OCI-LY7 (cell line): ENCODE measurements at regions not wholly inside any gene's neighbourhood (a gene's known extent, or its start where the extent isn't known, plus 50 kb on each side); places are given as distances from the start of the nearest gene placed in this dataset.

Experiments used
- BruUV-seq: library from RNA; stranded (reverse); fragments of 400-500 nt; replicated peaks from 2 replicates; lab custom pipeline; 2021; lab: Mats Ljungman, UMichigan
- CTCF ChIA-PET: fragments of 300-600 bp; sonication (Branson Sonifier 250); formaldehyde crosslinking; loops from one replicate; lab custom pipeline; 2022; ENCODE audit warnings: antibody characterized with exemption; ENCODE audit not compliant: unreplicated experiment; lab: Charles Lee
- POLR2A ChIA-PET: fragments of 300-600 bp; sonication (Branson Sonifier 250); formaldehyde crosslinking; loops from one replicate; lab custom pipeline; 2022; ENCODE audit warnings: antibody characterized with exemption; lab: Charles Lee
- DNase-seq: peaks from one replicate; pipeline ENCODE4 v3.0.0-alpha.2; 2015; ENCODE audit warnings: low spot score
- H2AFZ ChIP-seq: fragments of 200-600 bp; sonication (generic), shearing (Covaris generic); 2 replicates; pipeline ENCODE4 v1.6.1; 2014; ENCODE audit warnings: mild to moderate bottlenecking, antibody characterized with exemption, low read length, moderate library complexity
- H3K27ac ChIP-seq: fragments of 200-600 bp; sonication (generic); 2 replicates; pipeline ENCODE4 v1.5.1; 2014; ENCODE audit warnings: mixed run types, low read depth, mild to moderate bottlenecking, moderate library complexity, low read length, inconsistent platforms; ENCODE audit not compliant: poor library complexity, severe bottlenecking
- H3K36me3 ChIP-seq: fragments of 200-600 bp; sonication (generic); 2 replicates; pipeline ENCODE4 v1.6.1; 2014; ENCODE audit warnings: mild to moderate bottlenecking, antibody characterized with exemption, low read length, moderate library complexity, mixed read lengths; ENCODE audit not compliant: insufficient read depth
- H3K4me1 ChIP-seq: fragments of 200-600 bp; sonication (generic); 2 replicates; pipeline ENCODE4 v1.5.1; 2014; ENCODE audit warnings: mild to moderate bottlenecking, low read length; ENCODE audit not compliant: insufficient read depth, poor library complexity, severe bottlenecking
- H3K4me2 ChIP-seq: fragments of 200-600 bp; sonication (generic); 2 replicates; pipeline ENCODE4 v1.6.1; 2014; ENCODE audit warnings: mild to moderate bottlenecking, low read length
- H3K4me3 ChIP-seq: fragments of 200-600 bp; sonication (generic); 2 replicates; pipeline ENCODE4 v1.5.1; 2014; ENCODE audit warnings: mild to moderate bottlenecking, low read depth, low read length; ENCODE audit not compliant: poor library complexity, severe bottlenecking
- H3K79me2 ChIP-seq: fragments of 200-600 bp; sonication (generic); 2 replicates; pipeline ENCODE4 v1.6.1; 2016; ENCODE audit warnings: low read depth, mild to moderate bottlenecking, low read length, moderate library complexity, mixed read lengths; ENCODE audit not compliant: insufficient read depth
- H3K9me2 ChIP-seq: fragments of 200-600 bp; sonication (generic); 2 replicates; pipeline ENCODE4 v1.6.1; 2016; ENCODE audit warnings: mild to moderate bottlenecking, low read length, mixed read lengths; ENCODE audit not compliant: insufficient read depth
- H3K9me3 ChIP-seq: fragments of 200-600 bp; sonication (generic); 2 replicates; pipeline ENCODE4 v1.6.1; 2014; ENCODE audit warnings: mild to moderate bottlenecking, mixed run types, low read length, mixed read lengths
- H4K20me1 ChIP-seq: fragments of 200-600 bp; sonication (generic); 2 replicates; pipeline ENCODE4 v1.6.1; 2014; ENCODE audit warnings: mild to moderate bottlenecking, antibody characterized with exemption, low read length, moderate library complexity, mixed read lengths; ENCODE audit not compliant: insufficient read depth
- EZH2phosphoT487 ChIP-seq: fragments of 200-600 bp; sonication (generic); IDR thresholded peaks from 2 replicates; pipeline ENCODE4 v1.6.1; 2018; ENCODE audit warnings: low read depth, borderline replicate concordance, mild to moderate bottlenecking, mixed run types, antibody characterized with exemption, low read length, moderate library complexity, mixed read lengths
- intact Hi-C: fragments of 100-400 bp; cut with micrococcal nuclease; formaldehyde crosslinking; loops from one replicate; pipeline ENCODE4 v1.10.0; 2022; ENCODE audit not compliant: unreplicated experiment
- TF ChIP-seq, protein P1 (sequence below): fragments of 200-600 bp; sonication (generic); conservative IDR thresholded peaks from 2 replicates; pipeline ENCODE4 v1.5.1; 2014; ENCODE audit warnings: mild to moderate bottlenecking, antibody characterized with exemption, low read length, moderate library complexity, mixed read lengths

DNA sequence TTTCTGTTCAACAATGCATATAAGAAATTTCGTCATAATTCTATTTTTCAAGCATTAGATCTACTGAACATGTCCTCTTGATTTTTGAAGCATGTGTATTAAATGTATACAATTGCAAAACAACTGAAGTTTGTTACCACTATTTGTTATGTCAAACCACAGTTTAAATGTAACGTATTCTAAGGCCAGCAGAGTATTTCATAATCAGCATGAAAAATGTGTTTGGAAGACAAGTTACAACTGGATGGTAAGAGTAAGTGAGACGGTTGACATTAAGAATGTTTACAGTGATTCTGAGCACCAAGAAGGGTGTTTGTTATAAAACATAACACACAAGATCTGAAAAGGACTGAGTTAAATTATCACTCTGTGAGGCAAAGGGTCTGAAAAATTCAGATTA is 738.4 kb downstream of the PLOD2 start:
- ChIA-PET POLR2A (no interaction called here), CTCF (no interaction called here)
- H4K20me1 ChIP-seq: no peaks in the 10 kb centered on the region
- H3K36me3 ChIP-seq: no peaks in the 10 kb centered on the region
- intact Hi-C loops: no loop called here
- no peak overlapping the region for H3K27ac ChIP-seq
- H2AFZ ChIP-seq: no peak overlapping the region
- no peaks in the 10 kb centered on the region for H3K4me1 ChIP-seq
- no peak overlapping the region for H3K4me3 ChIP-seq
- BruUV-seq: no TSS peak
- DNase-seq: no peak
- no peak overlapping the region for H3K4me2 ChIP-seq
- H3K79me2 ChIP-seq: no peaks in the 10 kb centered on the region
- no peaks in the 10 kb centered on the region for H3K9me3 ChIP-seq
- no peaks in the 10 kb centered on the region for H3K9me2 ChIP-seq
- no peak for TF ChIP-seq EZH2phosphoT487

- Histone ChIP-seq H3K9me3 (no peaks in the 10 kb centered on the region), H3K9me2 (no peaks in the 10 kb centered on the region), H2AFZ (no peak overlapping the region), H4K20me1 (no peaks in the 10 kb centered on the region), H3K79me2 (no peaks in the 10 kb centered on the region), H3K4me3 (no peak overlapping the region), H3K27ac (no peak overlapping the region), H3K4me2 (no peak overlapping the region), H3K36me3 (no peaks in the 10 kb centered on the region), H3K4me1 (no peaks in the 10 kb centered on the region)
- TF ChIP-seq, protein P1, sequence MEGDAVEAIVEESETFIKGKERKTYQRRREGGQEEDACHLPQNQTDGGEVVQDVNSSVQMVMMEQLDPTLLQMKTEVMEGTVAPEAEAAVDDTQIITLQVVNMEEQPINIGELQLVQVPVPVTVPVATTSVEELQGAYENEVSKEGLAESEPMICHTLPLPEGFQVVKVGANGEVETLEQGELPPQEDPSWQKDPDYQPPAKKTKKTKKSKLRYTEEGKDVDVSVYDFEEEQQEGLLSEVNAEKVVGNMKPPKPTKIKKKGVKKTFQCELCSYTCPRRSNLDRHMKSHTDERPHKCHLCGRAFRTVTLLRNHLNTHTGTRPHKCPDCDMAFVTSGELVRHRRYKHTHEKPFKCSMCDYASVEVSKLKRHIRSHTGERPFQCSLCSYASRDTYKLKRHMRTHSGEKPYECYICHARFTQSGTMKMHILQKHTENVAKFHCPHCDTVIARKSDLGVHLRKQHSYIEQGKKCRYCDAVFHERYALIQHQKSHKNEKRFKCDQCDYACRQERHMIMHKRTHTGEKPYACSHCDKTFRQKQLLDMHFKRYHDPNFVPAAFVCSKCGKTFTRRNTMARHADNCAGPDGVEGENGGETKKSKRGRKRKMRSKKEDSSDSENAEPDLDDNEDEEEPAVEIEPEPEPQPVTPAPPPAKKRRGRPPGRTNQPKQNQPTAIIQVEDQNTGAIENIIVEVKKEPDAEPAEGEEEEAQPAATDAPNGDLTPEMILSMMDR: no peak
- TF ChIP-seq EZH2phosphoT487: no peak
- POLR2A ChIA-PET: interaction anchor here (0.6 kb wide), 3 partner anchors 179 to 303 kb away, joined by 5 to 7 read pairs (median 7); no protein-coding TSS in a partner anchor
- no peak for DNase-seq
- no TSS peak for BruUV-seq
- intact Hi-C loops: no loop called here
- CTCF ChIA-PET: no interaction called here
These were observed 733.6 kb downstream of the PLOD2 start for GRCh38 chr3:145427355-145427754.

DNA sequence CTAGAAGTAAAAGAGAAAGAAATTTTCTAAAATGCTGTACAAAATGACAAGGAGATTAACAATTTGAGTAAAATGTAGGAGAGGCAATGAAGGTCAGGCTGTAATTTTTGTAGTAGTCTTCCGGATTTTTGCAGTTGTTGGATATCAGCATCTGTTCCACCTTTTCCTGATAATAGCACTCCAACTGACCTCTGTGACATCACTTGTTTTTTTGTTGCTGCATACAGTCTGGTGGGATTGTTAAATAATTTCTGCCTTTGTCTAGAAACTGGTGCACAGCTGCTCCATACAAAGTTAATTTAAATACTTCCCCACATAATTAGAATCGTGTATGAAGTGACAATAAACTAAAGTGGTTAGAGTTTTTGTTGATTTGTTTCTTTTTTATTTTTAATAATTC is 731.4 kb downstream of the PLOD2 start:
- no TSS peak for BruUV-seq
- ChIA-PET POLR2A (interaction anchor here (0.6 kb wide), 1 partner anchor 177 kb away, joined by 4 read pairs; no protein-coding TSS in a partner anchor), CTCF (no interaction called here)
- Histone ChIP-seq H4K20me1 (no peaks in the 10 kb centered on the region), H3K9me2 (no peaks in the 10 kb centered on the region), H3K36me3 (no peaks in the 10 kb centered on the region), H2AFZ (no peak overlapping the region), H3K9me3 (no peaks in the 10 kb centered on the region), H3K79me2 (no peaks in the 10 kb centered on the region), H3K4me1 (no peaks in the 10 kb centered on the region), H3K4me2 (no peak overlapping the region), H3K27ac (no peak overlapping the region), H3K4me3 (no peak overlapping the region)
- TF ChIP-seq EZH2phosphoT487: no peak
- TF ChIP-seq, protein P1: no peak
- no peak for DNase-seq
- intact Hi-C loops: no loop called here
